Activated CD4-positive, alpha-beta T cell treated with anti-CD3 and anti-CD28 coated beads, Interleukin-2, amount 10 ng/mL, durations not matched to agents 7 days and 5 days (primary cell): ENCODE measurements at regions not wholly inside any gene's neighbourhood (a gene's known extent, or its start where the extent isn't known, plus 50 kb on each side); places are given as distances from the start of the nearest gene placed in this dataset.

Source experiments
- CTCF ChIA-PET: fragments of 350-600 bp; sonication (Branson Sonifier 250); formaldehyde crosslinking; loops from one replicate; lab custom pipeline; 2021; ENCODE audit warnings: antibody characterized with exemption; lab: Charles Lee
- POLR2A ChIA-PET: fragments of 350-600 bp; sonication (Branson Sonifier 250); formaldehyde crosslinking; loops from one replicate; lab custom pipeline; 2021; ENCODE audit warnings: antibody characterized with exemption; lab: Charles Lee
- DNase-seq: peaks from one replicate; pipeline ENCODE4 v3.0.0-alpha.2; 2020
- H3K27ac Mint-ChIP-seq: one replicate; pipeline ENCODE4 v1.8.0; 2021; ENCODE audit warnings: mild to moderate bottlenecking, moderate library complexity, mixed read lengths
- H3K27me3 Mint-ChIP-seq: one replicate; pipeline ENCODE4 v1.8.0; 2021; ENCODE audit warnings: mixed read lengths
- H3K36me3 Mint-ChIP-seq: one replicate; pipeline ENCODE4 v1.8.0; 2021; ENCODE audit warnings: low read depth, mixed read lengths
- H3K4me1 Mint-ChIP-seq: one replicate; pipeline ENCODE4 v1.8.0; 2021; ENCODE audit warnings: mixed read lengths
- H3K4me3 Mint-ChIP-seq: one replicate; pipeline ENCODE4 v1.8.0; 2021; ENCODE audit warnings: mild to moderate bottlenecking, moderate library complexity, mixed read lengths
- H3K9me3 Mint-ChIP-seq: one replicate; pipeline ENCODE4 v1.8.0; 2021; ENCODE audit warnings: mixed read lengths

- CTCF ChIA-PET, result no interaction called here
- POLR2A ChIA-PET, result no interaction called here
- no peaks in the 10 kb centered on the region for H3K4me1 Mint-ChIP-seq
Observed at GRCh38 chr12:58710901-58711300, 209.4 kb downstream of the LRIG3 start.

GRCh38 chr12:58711974-58712373 lies 208.3 kb downstream of the LRIG3 start:
- no peaks in the 10 kb centered on the region for H3K36me3 Mint-ChIP-seq
- no peak overlapping the region for H3K27ac Mint-ChIP-seq
- no peaks in the 10 kb centered on the region for H3K4me1 Mint-ChIP-seq
- peaks cover 6% of the 10 kb centered on the region for H3K9me3 Mint-ChIP-seq
- ChIA-PET CTCF (no interaction called here), POLR2A (no interaction called here)
- no peaks in the 10 kb centered on the region for H3K27me3 Mint-ChIP-seq
- no peak for DNase-seq
- no peak overlapping the region for H3K4me3 Mint-ChIP-seq

More at GRCh38 chr12:58710901-58711300, 209.4 kb downstream of the LRIG3 start:
- DNase-seq, result no peak
- H3K4me3 Mint-ChIP-seq, result no peak overlapping the region
- H3K36me3 Mint-ChIP-seq, result no peaks in the 10 kb centered on the region
- no peak overlapping the region for H3K27ac Mint-ChIP-seq
- no peaks in the 10 kb centered on the region for H3K27me3 Mint-ChIP-seq
- H3K9me3 Mint-ChIP-seq, result peaks cover 10% of the 10 kb centered on the region

- no peak overlapping the region for H3K27ac Mint-ChIP-seq
- ChIA-PET POLR2A (no interaction called here), CTCF (no interaction called here)
- no peak overlapping the region for H3K4me3 Mint-ChIP-seq
- peaks cover 2% of the 10 kb centered on the region for H3K9me3 Mint-ChIP-seq
- H3K27me3 Mint-ChIP-seq, result no peaks in the 10 kb centered on the region
- H3K36me3 Mint-ChIP-seq, result no peaks in the 10 kb centered on the region
- no peaks in the 10 kb centered on the region for H3K4me1 Mint-ChIP-seq
- DNase-seq, result no peak
Observed at GRCh38 chr12:58712976-58713375, 207.3 kb downstream of the LRIG3 start.

GRCh38 chr12:58719161-58719560 lies 201.1 kb downstream of the LRIG3 start:
- no peak for DNase-seq
- Mint-ChIP-seq H3K27ac (no peak overlapping the region), H3K36me3 (no peaks in the 10 kb centered on the region), H3K27me3 (no peaks in the 10 kb centered on the region), H3K9me3 (no peaks in the 10 kb centered on the region), H3K4me1 (no peaks in the 10 kb centered on the region), H3K4me3 (no peak overlapping the region)
- ChIA-PET CTCF (no interaction called here), POLR2A (no interaction called here)

- CTCF ChIA-PET, result no interaction called here
- POLR2A ChIA-PET, result no interaction called here
- H3K4me1 Mint-ChIP-seq, result no peaks in the 10 kb centered on the region
- no peak overlapping the region for H3K4me3 Mint-ChIP-seq
- no peaks in the 10 kb centered on the region for H3K9me3 Mint-ChIP-seq
- no peak overlapping the region for H3K27ac Mint-ChIP-seq
- no peaks in the 10 kb centered on the region for H3K36me3 Mint-ChIP-seq
- H3K27me3 Mint-ChIP-seq, result no peaks in the 10 kb centered on the region
- DNase-seq, result no peak
Observed at GRCh38 chr12:58720421-58720820, 199.9 kb downstream of the LRIG3 start.

- H3K27me3 Mint-ChIP-seq, result no peaks in the 10 kb centered on the region
- no peak for DNase-seq
- POLR2A ChIA-PET, result no interaction called here
- H3K36me3 Mint-ChIP-seq, result no peaks in the 10 kb centered on the region
- H3K4me1 Mint-ChIP-seq, result no peaks in the 10 kb centered on the region
- CTCF ChIA-PET, result no interaction called here
- no peaks in the 10 kb centered on the region for H3K9me3 Mint-ChIP-seq
- H3K4me3 Mint-ChIP-seq, result no peak overlapping the region
- H3K27ac Mint-ChIP-seq, result no peak overlapping the region
Observed at GRCh38 chr12:58725400-58726105, 194.8 kb downstream of the LRIG3 start.

GRCh38 chr12:58727521-58727920 lies 192.8 kb downstream of the LRIG3 start:
- CTCF ChIA-PET, result no interaction called here
- no peaks in the 10 kb centered on the region for H3K36me3 Mint-ChIP-seq
- no peak overlapping the region for H3K4me3 Mint-ChIP-seq
- no peaks in the 10 kb centered on the region for H3K9me3 Mint-ChIP-seq
- no peaks in the 10 kb centered on the region for H3K4me1 Mint-ChIP-seq
- POLR2A ChIA-PET, result no interaction called here
- H3K27me3 Mint-ChIP-seq, result no peaks in the 10 kb centered on the region
- no peak overlapping the region for H3K27ac Mint-ChIP-seq
- DNase-seq, result no peak

- ChIA-PET CTCF (no interaction called here), POLR2A (no interaction called here)
- H3K27ac Mint-ChIP-seq, result no peak overlapping the region
- H3K4me1 Mint-ChIP-seq, result no peaks in the 10 kb centered on the region
- no peaks in the 10 kb centered on the region for H3K36me3 Mint-ChIP-seq
- H3K4me3 Mint-ChIP-seq, result no peak overlapping the region
- H3K27me3 Mint-ChIP-seq, result no peaks in the 10 kb centered on the region
- DNase-seq, result no peak
- no peaks in the 10 kb centered on the region for H3K9me3 Mint-ChIP-seq
Observed at GRCh38 chr12:58728397-58728796, 191.9 kb downstream of the LRIG3 start.

- no peak overlapping the region for H3K4me3 Mint-ChIP-seq
- DNase-seq, result no peak
- H3K4me1 Mint-ChIP-seq, result no peaks in the 10 kb centered on the region
- ChIA-PET CTCF (no interaction called here), POLR2A (no interaction called here)
- H3K27me3 Mint-ChIP-seq, result no peaks in the 10 kb centered on the region
- no peak overlapping the region for H3K27ac Mint-ChIP-seq
- H3K9me3 Mint-ChIP-seq, result no peaks in the 10 kb centered on the region
- H3K36me3 Mint-ChIP-seq, result no peaks in the 10 kb centered on the region
Observed at GRCh38 chr12:58731096-58731495, 189.2 kb downstream of the LRIG3 start.

GRCh38 chr12:58732894-58733293 lies 187.4 kb downstream of the LRIG3 start:
- no peaks in the 10 kb centered on the region for H3K27me3 Mint-ChIP-seq
- H3K27ac Mint-ChIP-seq, result no peak overlapping the region
- no peaks in the 10 kb centered on the region for H3K4me1 Mint-ChIP-seq
- H3K9me3 Mint-ChIP-seq, result no peaks in the 10 kb centered on the region
- H3K4me3 Mint-ChIP-seq, result no peak overlapping the region
- ChIA-PET CTCF (no interaction called here), POLR2A (no interaction called here)
- no peaks in the 10 kb centered on the region for H3K36me3 Mint-ChIP-seq
- DNase-seq, result no peak

- Mint-ChIP-seq H3K27ac (no peak overlapping the region), H3K36me3 (no peaks in the 10 kb centered on the region), H3K4me3 (no peak overlapping the region), H3K9me3 (peaks cover 2% of the 10 kb centered on the region), H3K4me1 (no peaks in the 10 kb centered on the region), H3K27me3 (no peaks in the 10 kb centered on the region)
- ChIA-PET POLR2A (no interaction called here), CTCF (no interaction called here)
- no peak for DNase-seq
Observed at GRCh38 chr12:58741226-58741625, 179.1 kb downstream of the LRIG3 start.

GRCh38 chr12:58745348-58746125 lies 174.8 kb downstream of the LRIG3 start:
- Mint-ChIP-seq H3K4me1 (no peaks in the 10 kb centered on the region), H3K9me3 (peaks cover 2% of the 10 kb centered on the region), H3K36me3 (no peaks in the 10 kb centered on the region), H3K27ac (no peak overlapping the region), H3K27me3 (no peaks in the 10 kb centered on the region), H3K4me3 (no peak overlapping the region)
- POLR2A ChIA-PET, result no interaction called here
- CTCF ChIA-PET, result no interaction called here
- no peak for DNase-seq

GRCh38 chr12:58747533-58747932 lies 172.8 kb downstream of the LRIG3 start:
- Mint-ChIP-seq H3K27me3 (no peaks in the 10 kb centered on the region), H3K4me3 (no peak overlapping the region)
- CTCF ChIA-PET, result no interaction called here

More at GRCh38 chr12:58747533-58747932, 172.8 kb downstream of the LRIG3 start:
- H3K36me3 Mint-ChIP-seq, result no peaks in the 10 kb centered on the region
- no peak for DNase-seq
- H3K4me1 Mint-ChIP-seq, result no peaks in the 10 kb centered on the region
- POLR2A ChIA-PET, result no interaction called here
- H3K27ac Mint-ChIP-seq, result no peak overlapping the region
- peaks cover 2% of the 10 kb centered on the region for H3K9me3 Mint-ChIP-seq
